ENCODE measurements at regions not wholly inside any gene's neighbourhood (a gene's known extent, or its start where the extent isn't known, plus 50 kb on each side); places are given as distances from the start of the nearest gene placed in this dataset.
A peak's percentile ranks its signal among the peaks of the same experiment; 100 is the strongest.
"Not testable (repeated sequence)": the region's sequence is repeated elsewhere in the genome, so short reads cannot be mapped to it uniquely, and the experiment has no call there.

DNA sequence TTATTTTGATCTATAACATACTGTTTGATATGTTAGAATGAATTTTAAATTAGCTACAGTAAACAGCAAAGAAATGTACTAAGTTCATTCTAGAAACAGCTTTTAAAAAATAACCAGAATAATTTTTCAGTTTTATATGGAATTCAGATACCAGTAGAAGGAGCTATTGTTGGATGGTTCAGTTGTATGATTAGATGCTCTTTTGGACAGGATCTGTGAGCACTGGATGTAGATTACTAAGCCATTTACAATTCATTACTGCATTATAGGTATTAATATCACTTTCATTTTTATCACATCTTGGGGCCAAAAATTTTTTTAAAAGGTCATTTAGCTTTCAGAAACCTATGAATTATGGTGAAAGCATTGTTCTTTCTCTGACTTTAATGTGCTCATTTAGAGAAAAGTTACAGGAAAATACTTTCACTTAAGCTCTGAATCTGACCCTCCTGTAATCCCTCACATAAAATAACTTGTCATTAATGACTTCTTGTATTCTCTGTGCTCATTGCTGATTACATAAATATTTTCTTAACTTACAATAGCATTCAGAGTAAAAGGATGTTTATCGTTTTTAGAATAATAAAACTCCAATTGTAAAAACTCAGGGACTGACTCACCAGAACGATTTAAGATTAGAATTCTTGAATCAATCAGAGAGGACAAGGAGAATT is 750.2 kb downstream of the SLC4A3 start:
- WGBS, 2 experiments (ENCODE audit: low coverage in 1 of 2, low lambda C conversion rate in 2 of 2, missing lambda C conversion rate in 2 of 2): 44 to 60% methylated on average over 2 of the region's 2 CpGs
- no peaks in the 10 kb centered on the region for H3K79me2 ChIP-seq (ENCODE audit: insufficient read depth)
- no peak overlapping the region for H3K27ac ChIP-seq
- no peaks in the 10 kb centered on the region for H3K27me3 ChIP-seq (replicated peaks; ENCODE audit: insufficient read depth)
- TF ChIP-seq EZH2 (IDR thresholded peaks at IDR 0.05; ENCODE audit: insufficient read depth, poor library complexity, severe bottlenecking) (no peak), EZH2phosphoT487 (IDR thresholded peaks at IDR 0.05; ENCODE audit: insufficient read depth, low read depth) (no peak)
- DNase-seq: no peak
- H2AFZ ChIP-seq: peak overlapping the region; percentile 42; the same call in 1 of the 2 replicates
- no peaks in the 10 kb centered on the region for H3K36me3 ChIP-seq (ENCODE audit: low read depth)
- no peaks in the 10 kb centered on the region for H3K9me2 ChIP-seq (ENCODE audit: insufficient read depth)
- no peaks in the 10 kb centered on the region for H3K4me1 ChIP-seq (ENCODE audit: insufficient read depth)
- in situ Hi-C loops (cut with MboI): no loop called here
- H3F3A ChIP-seq (ENCODE audit: insufficient read depth): no peaks in the 10 kb centered on the region
- peaks cover 5% of the 10 kb centered on the region for H3K9me3 ChIP-seq (ENCODE audit: low read depth)
- no peak overlapping the region for H3K4me3 ChIP-seq
- H4K20me1 ChIP-seq (ENCODE audit: insufficient read depth): no peaks in the 10 kb centered on the region
- H3K9ac ChIP-seq: no peak overlapping the region
- no peak overlapping the region for H3K4me2 ChIP-seq (ENCODE audit: unreplicated experiment)

GRCh38 chr2:220387758-220388157 is 760.3 kb downstream of the SLC4A3 start:
- H3K4me1 ChIP-seq (ENCODE audit: insufficient read depth); H3F3A ChIP-seq (ENCODE audit: insufficient read depth); DNase-seq; H3K9ac ChIP-seq; H2AFZ ChIP-seq; H3K27me3 ChIP-seq (replicated peaks; ENCODE audit: insufficient read depth); H3K4me3 ChIP-seq; H3K4me2 ChIP-seq (ENCODE audit: unreplicated experiment); in situ Hi-C loops (cut with MboI); H3K9me3 ChIP-seq (ENCODE audit: low read depth); H3K36me3 ChIP-seq (ENCODE audit: low read depth); H3K79me2 ChIP-seq (ENCODE audit: insufficient read depth); H3K27ac ChIP-seq; H4K20me1 ChIP-seq (ENCODE audit: insufficient read depth); H3K9me2 ChIP-seq (ENCODE audit: insufficient read depth): not testable (repeated sequence)
- WGBS, 2 experiments (ENCODE audit: low coverage in 1 of 2, low lambda C conversion rate in 2 of 2, missing lambda C conversion rate in 2 of 2): 63 to 64% methylated on average over 8 of the region's 8 CpGs

GRCh38 chr2:220393711-220394110 is 766.3 kb downstream of the SLC4A3 start:
- 54 to 62% methylated on average over 2 of the region's 2 CpGs for WGBS, 2 experiments (ENCODE audit: low coverage in 1 of 2, low lambda C conversion rate in 2 of 2, missing lambda C conversion rate in 2 of 2)
- H4K20me1 ChIP-seq (ENCODE audit: insufficient read depth): no peaks in the 10 kb centered on the region
- H3K27me3 ChIP-seq (replicated peaks; ENCODE audit: insufficient read depth): no peaks in the 10 kb centered on the region
- in situ Hi-C loops (cut with MboI): no loop called here
- H2AFZ ChIP-seq: no peak overlapping the region
- H3K9me2 ChIP-seq (ENCODE audit: insufficient read depth): no peaks in the 10 kb centered on the region
- no peak for DNase-seq
- no peak for TF ChIP-seq EZH2 (IDR thresholded peaks at IDR 0.05; ENCODE audit: insufficient read depth, poor library complexity, severe bottlenecking)
- TF ChIP-seq EZH2phosphoT487 (IDR thresholded peaks at IDR 0.05; ENCODE audit: insufficient read depth, low read depth): no peak
- no peaks in the 10 kb centered on the region; the same call in 1 of the 2 replicates for H3K4me1 ChIP-seq (ENCODE audit: insufficient read depth)
- H3K27ac ChIP-seq: no peak overlapping the region
- no peaks in the 10 kb centered on the region for H3K79me2 ChIP-seq (ENCODE audit: insufficient read depth)
- H3F3A ChIP-seq (ENCODE audit: insufficient read depth): no peaks in the 10 kb centered on the region
- no peaks in the 10 kb centered on the region for H3K36me3 ChIP-seq (ENCODE audit: low read depth)
- no peak overlapping the region for H3K4me2 ChIP-seq (ENCODE audit: unreplicated experiment)
- H3K9ac ChIP-seq: no peak overlapping the region
- H3K9me3 ChIP-seq (ENCODE audit: low read depth): no peaks in the 10 kb centered on the region
- no peak overlapping the region for H3K4me3 ChIP-seq

GRCh38 chr2:220394433-220394832 is 767.0 kb downstream of the SLC4A3 start:
- no peak for TF ChIP-seq EZH2 (IDR thresholded peaks at IDR 0.05; ENCODE audit: insufficient read depth, poor library complexity, severe bottlenecking)
- TF ChIP-seq EZH2phosphoT487 (IDR thresholded peaks at IDR 0.05; ENCODE audit: insufficient read depth, low read depth): no peak
- no peak overlapping the region for H3K4me2 ChIP-seq (ENCODE audit: unreplicated experiment)

DNA sequence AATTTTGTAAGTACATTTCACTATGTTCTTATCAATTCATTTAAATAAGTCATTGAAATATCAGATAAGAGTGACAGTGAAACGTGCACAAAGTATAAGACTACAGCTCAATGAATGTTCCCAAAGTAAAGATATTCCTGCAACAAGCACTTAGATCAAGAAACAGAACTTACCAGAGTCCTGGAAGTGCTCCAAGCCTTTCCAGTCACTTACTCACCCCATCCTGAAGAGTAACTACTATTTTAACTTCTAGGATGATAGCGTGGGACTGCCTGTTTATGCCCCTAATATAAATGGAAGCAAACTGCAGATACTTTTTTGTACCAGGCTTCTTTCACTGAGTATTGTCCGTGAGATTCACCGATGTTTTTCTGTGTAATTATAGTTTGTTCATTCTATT is 768.9 kb downstream of the SLC4A3 start:
- no peaks in the 10 kb centered on the region for H4K20me1 ChIP-seq (ENCODE audit: insufficient read depth)
- H3K27me3 ChIP-seq (replicated peaks; ENCODE audit: insufficient read depth): no peaks in the 10 kb centered on the region
- no peak overlapping the region for H3K9ac ChIP-seq
- WGBS, 2 experiments (ENCODE audit: low coverage in 1 of 2, low lambda C conversion rate in 2 of 2, missing lambda C conversion rate in 2 of 2): 68% methylated on average over 4 of the region's 4 CpGs
- DNase-seq: peak; percentile 80
- no peaks in the 10 kb centered on the region for H3K9me2 ChIP-seq (ENCODE audit: insufficient read depth)
- H3K27ac ChIP-seq: no peak overlapping the region
- no peak overlapping the region for H3K4me2 ChIP-seq (ENCODE audit: unreplicated experiment)
- no peaks in the 10 kb centered on the region for H3F3A ChIP-seq (ENCODE audit: insufficient read depth)
- H3K9me3 ChIP-seq (ENCODE audit: low read depth): no peaks in the 10 kb centered on the region
- TF ChIP-seq EZH2phosphoT487 (IDR thresholded peaks at IDR 0.05; ENCODE audit: insufficient read depth, low read depth) (no peak), EZH2 (IDR thresholded peaks at IDR 0.05; ENCODE audit: insufficient read depth, poor library complexity, severe bottlenecking) (no peak)
- in situ Hi-C loops (cut with MboI): no loop called here
- H3K79me2 ChIP-seq (ENCODE audit: insufficient read depth): no peaks in the 10 kb centered on the region
- H3K36me3 ChIP-seq (ENCODE audit: low read depth): no peaks in the 10 kb centered on the region
- H2AFZ ChIP-seq: no peak overlapping the region
- no peak overlapping the region for H3K4me3 ChIP-seq
- no peaks in the 10 kb centered on the region; the same call in 1 of the 2 replicates for H3K4me1 ChIP-seq (ENCODE audit: insufficient read depth)

More at GRCh38 chr2:220394433-220394832, 767.0 kb downstream of the SLC4A3 start:
- no peaks in the 10 kb centered on the region for H4K20me1 ChIP-seq (ENCODE audit: insufficient read depth)
- H3K9me2 ChIP-seq (ENCODE audit: insufficient read depth): no peaks in the 10 kb centered on the region
- no peak overlapping the region for H3K27ac ChIP-seq
- no peak overlapping the region for H3K9ac ChIP-seq
- H2AFZ ChIP-seq: no peak overlapping the region
- H3K4me3 ChIP-seq: no peak overlapping the region
- no peaks in the 10 kb centered on the region; the same call in 1 of the 2 replicates for H3K4me1 ChIP-seq (ENCODE audit: insufficient read depth)
- in situ Hi-C loops (cut with MboI): no loop called here
- H3F3A ChIP-seq (ENCODE audit: insufficient read depth): no peaks in the 10 kb centered on the region
- H3K36me3 ChIP-seq (ENCODE audit: low read depth): no peaks in the 10 kb centered on the region
- H3K79me2 ChIP-seq (ENCODE audit: insufficient read depth): no peaks in the 10 kb centered on the region
- H3K9me3 ChIP-seq (ENCODE audit: low read depth): no peaks in the 10 kb centered on the region
- peak; percentile 60 for DNase-seq
- H3K27me3 ChIP-seq (replicated peaks; ENCODE audit: insufficient read depth): no peaks in the 10 kb centered on the region
